ENCODE measurements at regions not wholly inside any gene's neighbourhood (a gene's known extent, or its start where the extent isn't known, plus 50 kb on each side); places are given as distances from the start of the nearest gene placed in this dataset.
"Not testable (repeated sequence)": the region's sequence is repeated elsewhere in the genome, so short reads cannot be mapped to it uniquely, and the experiment has no call there.

GRCh38 chr7:149947346-149947745 is 73.6 kb downstream of the ATP6V0E2 start:
- TF ChIP-seq POLR2AphosphoS5, POLR2A (IDR thresholded peaks at IDR 0.05): not testable (repeated sequence)
- TF ChIP-seq, protein P1, sequence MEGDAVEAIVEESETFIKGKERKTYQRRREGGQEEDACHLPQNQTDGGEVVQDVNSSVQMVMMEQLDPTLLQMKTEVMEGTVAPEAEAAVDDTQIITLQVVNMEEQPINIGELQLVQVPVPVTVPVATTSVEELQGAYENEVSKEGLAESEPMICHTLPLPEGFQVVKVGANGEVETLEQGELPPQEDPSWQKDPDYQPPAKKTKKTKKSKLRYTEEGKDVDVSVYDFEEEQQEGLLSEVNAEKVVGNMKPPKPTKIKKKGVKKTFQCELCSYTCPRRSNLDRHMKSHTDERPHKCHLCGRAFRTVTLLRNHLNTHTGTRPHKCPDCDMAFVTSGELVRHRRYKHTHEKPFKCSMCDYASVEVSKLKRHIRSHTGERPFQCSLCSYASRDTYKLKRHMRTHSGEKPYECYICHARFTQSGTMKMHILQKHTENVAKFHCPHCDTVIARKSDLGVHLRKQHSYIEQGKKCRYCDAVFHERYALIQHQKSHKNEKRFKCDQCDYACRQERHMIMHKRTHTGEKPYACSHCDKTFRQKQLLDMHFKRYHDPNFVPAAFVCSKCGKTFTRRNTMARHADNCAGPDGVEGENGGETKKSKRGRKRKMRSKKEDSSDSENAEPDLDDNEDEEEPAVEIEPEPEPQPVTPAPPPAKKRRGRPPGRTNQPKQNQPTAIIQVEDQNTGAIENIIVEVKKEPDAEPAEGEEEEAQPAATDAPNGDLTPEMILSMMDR (IDR thresholded peaks at IDR 0.05) = not testable (repeated sequence)

Data from breast epithelium (tissue), 3 donors.